HEK293T (cell line): ENCODE measurements at regions not wholly inside any gene's neighbourhood (a gene's known extent, or its start where the extent isn't known, plus 50 kb on each side); places are given as distances from the start of the nearest gene placed in this dataset.

Experiments
- BHLHE40 ChIP-seq: fragments of 450-650 bp; IDR thresholded peaks from 2 replicates; pipeline ENCODE4 v1.6.1; 2016; ENCODE audit warnings: mild to moderate bottlenecking, moderate library complexity, borderline replicate concordance
- FOXA1 ChIP-seq: fragments of 450-650 bp; IDR thresholded peaks from 2 replicates; pipeline ENCODE4 v1.6.1; 2016; ENCODE audit warnings: mild to moderate bottlenecking
- L3MBTL2 ChIP-seq: fragments of 450-650 bp; conservative IDR thresholded peaks from 2 replicates; pipeline ENCODE4 v1.6.1; 2016; ENCODE audit warnings: mild to moderate bottlenecking
- LEF1 ChIP-seq: fragments of 450-650 bp; IDR thresholded peaks from 2 replicates; pipeline ENCODE4 v1.6.1; 2017; ENCODE audit warnings: mild to moderate bottlenecking, borderline replicate concordance
- PKNOX1 ChIP-seq: fragments of 450-650 bp; IDR thresholded peaks from 2 replicates; pipeline ENCODE4 v1.6.1; 2016
- SP1 ChIP-seq: fragments of 450-650 bp; IDR thresholded peaks from 2 replicates; pipeline ENCODE4 v1.6.1; 2017
- TARDBP ChIP-seq: fragments of 450-650 bp; IDR thresholded peaks from 2 replicates; pipeline ENCODE4 v1.6.1; 2016

GRCh38 chr6:54718541-54719023, 128.0 kb upstream of the FAM83B start:
- TF ChIP-seq TARDBP: no peak
- TF ChIP-seq PKNOX1: peak; percentile 44
- no peak for TF ChIP-seq FOXA1
- no peak for TF ChIP-seq L3MBTL2
- no peak for TF ChIP-seq BHLHE40
- TF ChIP-seq LEF1: no peak
- no peak for TF ChIP-seq SP1
